B cell (primary cell): ENCODE measurements at regions not wholly inside any gene's neighbourhood (a gene's known extent, or its start where the extent isn't known, plus 50 kb on each side); places are given as distances from the start of the nearest gene placed in this dataset.

Source experiments
- ATAC-seq: fragments of 200-7000 bp; cut with Tn5 transposase; one replicate; pipeline ENCODE4 v1.10.0; 2021; ENCODE audit warnings: low read depth, mild to moderate bottlenecking, moderate number of reproducible peaks, moderate library complexity
- CTCF ChIA-PET: fragments of 350-600 bp; sonication (Branson Sonifier 250); formaldehyde crosslinking; loops from one replicate; lab custom pipeline; 2021; ENCODE audit warnings: antibody characterized with exemption, inconsistent platforms; lab: Charles Lee
- POLR2A ChIA-PET: fragments of 350-600 bp; sonication (Branson Sonifier 250); formaldehyde crosslinking; loops from one replicate; lab custom pipeline; 2021; ENCODE audit warnings: antibody characterized with exemption; lab: Charles Lee
- DNase-seq: peaks from one replicate; pipeline ENCODE4 v3.0.0; 2013
- H2AFZ ChIP-seq: 2 replicates; pipeline ENCODE4 v1.6.1; 2012; ENCODE audit warnings: mild to moderate bottlenecking, low read depth, low read length; ENCODE audit not compliant: insufficient read depth, poor library complexity, severe bottlenecking
- H3K27ac ChIP-seq, 2 donors: 1 replicate in 1 of 2; 2 replicates in 1 of 2; pipeline ENCODE4 v1.5.1; 2012 to 2013; ENCODE audit warnings: low read length in 2 of 2, mild to moderate bottlenecking in 2 of 2, moderate library complexity in 1 of 2
- H3K27me3 ChIP-seq, 4 experiments: fragments of 200-600 bp in 1 of 4; sonication (generic) in 1 of 4; replicated peaks in 1 of 4; 1 replicate in 2 of 4; 2 replicates in 2 of 4; pipeline versions ENCODE4 v1.6.1 to v1.7.0; 2013 to 2016; ENCODE audit warnings: low read length in 3 of 4, mild to moderate bottlenecking in 2 of 4, mixed read lengths in 1 of 4, moderate library complexity in 1 of 4; ENCODE audit not compliant: insufficient read depth in 4 of 4, control insufficient read depth in 3 of 4; ENCODE audit errors: control extremely low read depth in 1 of 4
- H3K36me3 ChIP-seq, 2 experiments: replicated peaks in 1 of 2; 1 replicate in 1 of 2; 2 replicates in 1 of 2; pipeline versions ENCODE4 v1.6.1 to v1.7.1; 2013; ENCODE audit warnings: low read length in 1 of 2; ENCODE audit not compliant: insufficient read depth in 2 of 2, control insufficient read depth in 1 of 2; ENCODE audit errors: control extremely low read depth in 1 of 2, extremely low read depth in 1 of 2
- H3K4me1 ChIP-seq, 2 donors: fragments of 200-600 bp in 1 of 2; sonication (generic) in 1 of 2; 1 replicate in 1 of 2; 2 replicates in 1 of 2; pipeline versions ENCODE4 v1.5.1 to v1.6.1; 2013 to 2017; ENCODE audit warnings: low read length in 2 of 2; ENCODE audit not compliant: control insufficient read depth in 2 of 2, insufficient read depth in 2 of 2
- H3K4me2 ChIP-seq: replicated peaks from 2 replicates; pipeline ENCODE3; 2012; ENCODE audit warnings: mild to moderate bottlenecking, low read depth, low read length; ENCODE audit not compliant: poor library complexity, severe bottlenecking
- H3K4me3 ChIP-seq, 5 experiments: fragments of 200-600 bp in 1 of 5; sonication (generic) in 1 of 5; 1 replicate in 3 of 5; 2 replicates in 2 of 5; pipeline versions ENCODE4 v1.5.1 to v1.7.0; 2011 to 2016; ENCODE audit warnings: low read length in 4 of 5, mild to moderate bottlenecking in 4 of 5, low read depth in 2 of 5, control low read depth in 1 of 5, moderate library complexity in 1 of 5; ENCODE audit not compliant: insufficient read depth in 1 of 5; ENCODE audit errors: control extremely low read depth in 1 of 5, extremely low read depth in 1 of 5
- H3K79me2 ChIP-seq: fragments of 200-600 bp; sonication (generic); one replicate; pipeline ENCODE4 v1.6.0; 2016; ENCODE audit warnings: low read length; ENCODE audit not compliant: control insufficient read depth, insufficient read depth
- H3K9ac ChIP-seq: fragments of 200-600 bp; sonication (generic); 2 replicates; pipeline ENCODE4 v1.6.1; 2017; ENCODE audit warnings: mild to moderate bottlenecking, low read length, moderate library complexity
- H3K9me3 ChIP-seq, 3 donors: one replicate each; pipeline versions ENCODE4 v1.6.1 to v1.7.1; 2013; ENCODE audit warnings: low read length in 2 of 3; ENCODE audit not compliant: control insufficient read depth in 2 of 3, insufficient read depth in 1 of 3; ENCODE audit errors: control extremely low read depth in 1 of 3
- H4K20me1 ChIP-seq: 2 replicates; pipeline ENCODE4 v1.6.0; 2012; ENCODE audit warnings: mild to moderate bottlenecking, low read length; ENCODE audit not compliant: insufficient read depth, control insufficient read depth, poor library complexity, severe bottlenecking
- H3K27ac Mint-ChIP-seq: one replicate; pipeline ENCODE4 v1.8.0; 2021; ENCODE audit warnings: mixed read lengths
- H3K27me3 Mint-ChIP-seq: one replicate; pipeline ENCODE4 v1.8.0; 2021; ENCODE audit warnings: mixed read lengths
- H3K4me1 Mint-ChIP-seq: one replicate; pipeline ENCODE4 v1.8.0; 2021; ENCODE audit warnings: mixed read lengths
- H3K4me3 Mint-ChIP-seq: one replicate; pipeline ENCODE4 v1.8.0; 2021; ENCODE audit warnings: mixed read lengths
- H3K9me3 Mint-ChIP-seq: one replicate; pipeline ENCODE4 v1.8.0; 2022; ENCODE audit warnings: mixed read lengths; ENCODE audit not compliant: insufficient read depth
- CTCF ChIP-seq: fragments of 200-600 bp; IDR thresholded peaks from one replicate; pipeline ENCODE4 v1.8.0; 2022; ENCODE audit warnings: antibody characterized with exemption, mild to moderate bottlenecking
- EZH2 ChIP-seq: IDR thresholded peaks from 2 replicates; pipeline ENCODE4 v1.6.1; 2012; ENCODE audit warnings: borderline replicate concordance, low read depth, mild to moderate bottlenecking, moderate library complexity, low read length; ENCODE audit not compliant: insufficient read depth, poor library complexity, severe bottlenecking
- WGBS: methylation state at CpG from one replicate; pipeline ENCODE4 v1.1.5; 2013; ENCODE audit warnings: missing lambda C conversion rate; ENCODE audit not compliant: insufficient coverage; 5-methylcytosine and 5-hydroxymethylcytosine counted together
- intact Hi-C: fragments of 100-400 bp; cut with micrococcal nuclease; formaldehyde crosslinking; loops from one replicate; pipeline ENCODE4 v1.10.0; 2022

DNA sequence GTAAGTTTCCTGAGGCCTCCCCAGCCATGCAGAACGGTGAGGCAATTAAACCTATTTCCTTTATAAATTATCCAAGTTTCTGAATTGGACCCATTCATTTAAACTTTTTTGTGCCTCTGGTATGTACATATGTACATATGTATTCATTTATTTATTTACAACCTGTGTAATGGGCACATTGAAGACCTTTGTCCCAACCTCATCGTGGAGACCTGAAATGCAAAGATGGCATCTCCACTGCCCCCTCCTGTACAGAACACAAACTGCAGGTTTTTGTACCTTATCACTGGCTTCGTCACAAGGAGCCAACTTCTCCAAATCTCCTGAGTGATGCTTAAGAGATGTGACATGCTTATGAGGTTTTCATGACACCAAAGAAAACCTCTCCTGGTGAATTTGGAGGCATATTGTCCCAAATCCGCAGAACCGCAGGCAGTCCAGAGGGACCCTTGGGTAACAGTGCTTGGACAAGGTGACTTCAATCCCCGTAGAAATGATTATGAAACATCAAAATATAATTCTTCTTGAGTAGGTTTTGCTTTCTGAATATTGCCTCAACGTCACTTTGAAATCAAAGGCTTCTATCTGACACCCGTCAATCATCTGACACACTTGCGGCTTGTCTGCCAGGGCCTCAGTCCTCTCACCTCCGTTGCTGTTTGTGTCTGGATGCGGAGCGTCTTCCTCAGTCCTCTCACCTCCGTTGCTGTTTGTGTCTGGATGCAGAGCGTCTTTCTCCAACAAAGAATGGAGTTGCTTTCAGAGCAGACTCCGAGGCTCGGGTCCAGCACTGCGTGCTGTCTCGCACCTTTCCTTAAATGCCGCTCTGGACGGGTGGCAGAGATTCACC lies 135.0 kb upstream of the IRX4 start:
- intact Hi-C loops = no loop called here
- Histone ChIP-seq H3K4me3 (no peak overlapping the region), H3K27me3 (no peaks in the 10 kb centered on the region), H3K79me2 (no peaks in the 10 kb centered on the region), H3K4me1 (no peaks in the 10 kb centered on the region), H2AFZ (no peak overlapping the region), H3K9me3 (peaks cover 0 to 5% (median 0%) of the 10 kb centered on the region in 3 donors), H3K9ac (no peak overlapping the region), H3K4me2 (no peak overlapping the region), H3K36me3 (no peaks in the 10 kb centered on the region), H4K20me1 (no peaks in the 10 kb centered on the region), H3K27ac (no peak overlapping the region)
- Mint-ChIP-seq H3K9me3 (no peaks in the 10 kb centered on the region), H3K4me1 (no peaks in the 10 kb centered on the region), H3K27me3 (peaks cover 5% of the 10 kb centered on the region), H3K4me3 (no peak overlapping the region), H3K27ac (no peak overlapping the region)
- no peak for TF ChIP-seq EZH2
- peak; percentile 17 for TF ChIP-seq CTCF
- ChIA-PET POLR2A (no interaction called here), CTCF (no interaction called here)
- WGBS = 84% methylated on average over 12 of the region's 20 CpGs
- ATAC-seq = no peak
- no peak for DNase-seq

DNA sequence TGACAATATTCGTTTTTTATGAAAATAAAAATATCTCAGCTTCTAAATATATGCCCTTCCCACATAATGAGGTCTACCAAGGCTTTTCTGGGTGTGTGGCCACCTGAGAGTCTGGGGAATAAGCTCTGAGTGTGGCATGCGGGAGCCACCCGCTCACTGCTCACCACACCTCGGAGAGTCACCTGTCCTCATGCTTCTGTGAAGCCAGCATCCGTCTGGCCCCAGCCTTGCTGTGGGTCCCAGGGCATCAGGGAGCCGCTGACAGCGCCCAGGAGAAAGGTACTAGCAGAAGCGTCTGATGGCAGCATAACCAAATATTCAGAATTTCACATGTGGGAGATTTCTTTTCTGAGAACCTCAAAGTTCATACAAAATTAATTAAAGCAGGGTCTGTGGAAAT lies 133.2 kb upstream of the IRX4 start:
- CTCF ChIA-PET = no interaction called here

More for the DNA sequence above, 133.2 kb upstream of the IRX4 start:
- Histone ChIP-seq H3K4me1 (no peaks in the 10 kb centered on the region), H3K27ac (no peak overlapping the region), H3K27me3 (no peaks in the 10 kb centered on the region), H4K20me1 (no peaks in the 10 kb centered on the region), H3K4me3 (no peak overlapping the region), H2AFZ (no peak overlapping the region), H3K9ac (no peak overlapping the region), H3K36me3 (no peaks in the 10 kb centered on the region), H3K79me2 (no peaks in the 10 kb centered on the region), H3K9me3 (no peaks in the 10 kb centered on the region), H3K4me2 (no peak overlapping the region)
- DNase-seq = no peak
- no peaks in the 10 kb centered on the region for H3K27me3 Mint-ChIP-seq
- 72% methylated on average over 4 of the region's 8 CpGs for WGBS
- H3K9me3 Mint-ChIP-seq = no peaks in the 10 kb centered on the region
- POLR2A ChIA-PET = no interaction called here
- intact Hi-C loops = no loop called here
- no peak overlapping the region for H3K4me3 Mint-ChIP-seq
- no peak for ATAC-seq
- no peaks in the 10 kb centered on the region for H3K4me1 Mint-ChIP-seq
- H3K27ac Mint-ChIP-seq = no peak overlapping the region
- TF ChIP-seq EZH2 = no peak
- TF ChIP-seq CTCF = no peak
